CD4-positive, alpha-beta T cell treated with Interferon gamma for 1 hour (primary cell): ENCODE measurements at regions not wholly inside any gene's neighbourhood (a gene's known extent, or its start where the extent isn't known, plus 50 kb on each side); places are given as distances from the start of the nearest gene placed in this dataset.
"Not testable (repeated sequence)": the region's sequence is repeated elsewhere in the genome, so short reads cannot be mapped to it uniquely, and the experiment has no call there.

Experiments
- DNase-seq: peaks from one replicate; pipeline ENCODE4 v3.0.0-alpha.2; 2020

DNA sequence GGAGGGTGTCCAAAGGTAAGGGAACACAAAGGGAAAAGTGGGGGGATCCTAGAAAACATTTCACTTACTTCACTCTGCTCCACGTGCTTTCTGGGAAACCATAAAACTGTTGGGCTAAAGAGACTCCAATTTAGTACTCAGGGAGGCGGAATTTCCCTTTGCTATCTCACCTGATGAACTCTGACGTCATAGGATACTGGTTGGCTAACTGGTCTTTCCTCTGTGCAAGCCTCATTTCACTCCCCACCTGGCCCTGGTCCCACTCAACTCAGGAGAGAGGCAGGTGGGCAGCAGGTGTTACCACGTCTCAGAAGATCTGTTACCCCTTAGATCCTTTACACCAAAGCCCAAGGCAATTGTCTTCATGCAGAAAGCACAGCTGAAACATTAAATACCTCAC, 51.8 kb upstream of the PMAIP1 start:
- no peak for DNase-seq

- not testable (repeated sequence) for DNase-seq
Observed at GRCh38 chr18:59847491-59847846, 52.3 kb upstream of the PMAIP1 start.

DNA sequence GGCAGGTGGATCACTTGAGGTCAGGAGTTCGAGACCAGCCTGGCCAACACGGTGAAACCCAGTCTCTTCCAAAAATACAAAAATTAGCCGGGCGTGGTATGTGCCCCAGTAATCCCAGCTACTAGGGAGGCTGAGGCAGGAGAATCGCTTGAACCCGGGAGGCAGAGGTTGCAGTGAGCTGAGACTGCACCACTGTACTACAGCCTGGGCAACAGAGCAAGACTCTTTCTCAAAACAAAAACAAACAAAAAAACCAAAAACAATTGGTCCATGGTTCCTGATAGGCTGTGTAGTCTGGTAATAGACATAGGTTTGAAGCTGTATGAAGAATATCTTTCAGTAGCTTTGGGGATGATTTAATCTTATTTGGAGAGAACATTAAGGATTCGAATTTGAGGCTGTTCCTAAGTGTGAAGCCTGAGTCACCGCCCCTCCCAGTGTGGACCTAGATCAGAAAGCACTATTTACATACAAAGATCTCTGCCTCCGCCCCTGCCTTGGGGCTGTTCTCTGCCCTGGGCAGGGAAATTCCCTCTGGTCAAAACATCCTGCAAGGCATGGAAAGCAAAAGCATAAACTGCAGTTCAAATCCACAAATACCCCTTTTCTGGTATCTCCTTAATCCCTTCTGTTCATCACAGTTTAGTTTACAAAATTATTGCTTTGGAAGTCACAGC, 52.8 kb upstream of the PMAIP1 start:
- DNase-seq, result peak; percentile 10

DNA sequence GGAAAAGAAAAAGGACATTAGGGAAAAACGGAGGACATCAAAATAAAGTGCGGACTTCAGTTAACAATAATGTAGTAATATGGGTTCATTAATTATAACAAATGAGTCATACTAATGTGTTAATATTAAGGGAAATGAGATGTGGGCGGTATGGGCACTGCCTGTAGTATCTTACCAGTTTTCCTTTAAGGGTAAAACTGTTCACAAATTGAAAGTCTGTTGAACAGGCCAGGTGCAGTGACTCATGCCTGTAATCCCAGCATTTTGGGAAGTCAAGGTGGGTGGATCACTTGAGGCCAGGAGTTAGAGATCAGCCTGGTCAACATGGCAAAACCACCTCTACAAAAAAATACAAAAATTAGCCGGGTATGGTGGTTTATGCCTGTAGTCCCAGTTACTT, 56.8 kb upstream of the PMAIP1 start:
- no peak for DNase-seq

GRCh38 chr18:59839931-59840685, 59.7 kb upstream of the PMAIP1 start:
- no peak for DNase-seq

DNA sequence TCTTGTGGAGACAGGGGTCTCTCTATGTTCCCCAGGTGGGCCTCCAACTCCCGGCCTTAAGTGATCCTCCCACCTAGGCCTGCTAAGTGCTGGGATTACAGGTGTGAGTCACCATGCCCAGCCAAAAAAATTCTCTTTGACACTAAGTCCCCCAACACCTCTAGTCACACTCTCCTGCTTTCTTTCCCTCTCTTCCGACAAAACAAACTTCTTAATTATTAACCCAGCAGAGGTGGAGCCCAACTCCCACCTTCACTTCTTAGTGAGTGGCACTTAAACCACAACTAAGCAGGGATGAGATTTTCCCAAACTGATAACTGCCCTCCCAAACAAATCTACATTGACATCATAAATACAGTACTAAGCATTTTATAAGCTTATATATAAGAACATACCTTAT, 60.5 kb upstream of the PMAIP1 start:
- DNase-seq, result no peak

DNA sequence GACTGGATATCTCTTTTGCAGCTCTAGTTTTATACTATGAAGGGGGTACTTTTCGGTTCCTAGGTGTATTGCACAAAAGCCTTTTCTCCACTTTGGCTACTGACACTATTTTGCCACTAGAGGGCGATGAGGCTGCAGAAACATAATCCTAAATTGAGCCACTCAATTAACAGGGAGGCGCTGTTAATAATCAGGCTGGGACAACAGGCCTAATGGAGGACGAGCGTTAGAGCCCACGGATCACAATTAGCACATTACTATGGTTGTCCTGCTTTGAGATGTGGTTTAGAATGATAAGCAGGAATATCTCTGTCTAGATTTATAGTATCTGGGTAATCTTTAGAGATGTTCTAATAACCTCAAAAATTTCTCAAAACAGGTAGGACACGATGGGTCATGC, 62.2 kb upstream of the PMAIP1 start:
- peak; percentile 47 for DNase-seq

GRCh38 chr18:59835605-59836379, 64.0 kb upstream of the PMAIP1 start:
- DNase-seq, result no peak

GRCh38 chr18:59834267-59834666, 65.5 kb upstream of the PMAIP1 start:
- DNase-seq, result no peak

GRCh38 chr18:59833785-59834184, 66.0 kb upstream of the PMAIP1 start:
- no peak for DNase-seq

GRCh38 chr18:59823596-59824195, 76.1 kb upstream of the PMAIP1 start:
- DNase-seq, result no peak

- no peak for DNase-seq
Observed at GRCh38 chr18:59822612-59823550, 76.9 kb upstream of the PMAIP1 start.

DNA sequence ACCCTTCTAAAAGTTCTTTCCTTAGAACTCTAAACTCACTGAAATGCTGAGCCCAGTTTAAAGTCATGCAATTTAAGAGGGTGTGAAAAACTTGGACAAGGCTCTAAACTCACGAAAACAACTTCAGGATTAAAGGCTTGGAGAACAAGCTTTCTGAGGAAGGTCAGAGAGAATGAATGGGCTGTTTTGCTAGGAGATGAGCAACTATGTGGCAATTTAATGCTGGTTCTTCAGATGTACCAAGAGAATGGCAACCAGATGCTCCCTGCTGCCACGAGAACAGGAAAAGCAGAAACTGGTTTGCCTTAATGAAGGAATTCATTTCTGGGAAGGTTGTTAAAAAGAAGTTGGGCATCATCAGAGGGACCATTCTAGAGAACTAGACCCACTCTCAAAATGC, 77.8 kb upstream of the PMAIP1 start:
- no peak for DNase-seq

GRCh38 chr18:59820663-59821062, 79.1 kb upstream of the PMAIP1 start:
- DNase-seq, result no peak

- no peak for DNase-seq
Observed at GRCh38 chr18:59818769-59819168, 81.0 kb upstream of the PMAIP1 start.

DNA sequence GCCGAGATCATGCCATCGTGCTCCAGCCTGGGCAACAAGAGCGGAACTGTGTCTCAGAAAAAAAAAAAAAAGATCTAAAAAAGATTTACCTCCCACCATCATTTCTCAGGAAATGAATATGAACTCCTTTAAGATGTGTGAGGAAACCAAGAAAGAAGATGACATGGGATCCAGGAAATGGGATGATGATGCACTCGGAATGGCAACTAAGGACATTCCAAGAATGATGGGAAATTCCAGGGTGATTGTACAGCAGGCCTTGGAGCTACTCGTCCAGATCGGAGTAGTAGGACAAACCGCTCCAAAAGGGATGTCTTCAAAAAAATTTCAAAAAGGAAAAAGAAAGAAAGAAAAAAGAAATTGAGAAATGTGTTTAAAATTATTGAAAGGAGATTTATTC, 84.9 kb upstream of the PMAIP1 start:
- DNase-seq, result no peak

DNA sequence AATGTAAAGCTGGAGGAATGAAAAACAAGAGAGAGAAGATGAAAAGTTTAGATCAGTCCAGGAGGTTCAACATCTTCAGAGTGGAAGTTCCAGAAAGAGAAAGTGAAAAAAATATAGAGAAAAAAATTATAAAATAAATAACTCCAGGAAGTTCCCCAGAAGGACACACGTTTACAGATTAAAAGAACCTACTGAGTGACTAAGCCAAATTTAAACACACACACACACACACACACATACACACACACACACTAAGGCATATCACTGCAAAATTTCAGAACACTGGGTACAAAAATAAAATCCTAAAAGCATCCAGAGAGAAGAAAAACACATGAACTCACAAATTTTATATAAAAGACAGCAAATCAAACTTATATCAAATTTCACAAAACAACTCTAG, 85.9 kb upstream of the PMAIP1 start:
- no peak for DNase-seq

GRCh38 chr18:59810735-59811520, 88.9 kb upstream of the PMAIP1 start:
- no peak for DNase-seq

GRCh38 chr18:59810183-59810582, 89.6 kb upstream of the PMAIP1 start:
- no peak for DNase-seq

DNA sequence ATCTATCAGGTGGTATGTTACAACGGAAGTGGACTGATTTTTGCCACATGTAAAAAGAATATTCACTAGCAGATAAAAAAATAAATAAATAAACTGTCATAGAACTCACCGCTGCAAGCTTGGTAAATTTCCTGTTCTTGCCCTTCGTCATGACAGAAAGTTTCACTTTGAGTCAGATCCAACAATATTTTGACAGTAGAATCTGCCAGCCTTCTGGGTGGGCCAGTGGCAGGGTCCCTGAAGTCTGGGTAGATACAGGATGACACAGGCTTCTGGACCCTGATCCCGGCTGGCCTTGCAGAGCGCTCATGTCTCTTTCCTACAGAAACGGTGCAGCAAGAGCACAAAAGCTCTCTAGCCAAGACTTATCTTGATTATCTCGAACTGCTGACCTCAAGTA, 97.8 kb upstream of the PMAIP1 start:
- DNase-seq, result no peak

DNA sequence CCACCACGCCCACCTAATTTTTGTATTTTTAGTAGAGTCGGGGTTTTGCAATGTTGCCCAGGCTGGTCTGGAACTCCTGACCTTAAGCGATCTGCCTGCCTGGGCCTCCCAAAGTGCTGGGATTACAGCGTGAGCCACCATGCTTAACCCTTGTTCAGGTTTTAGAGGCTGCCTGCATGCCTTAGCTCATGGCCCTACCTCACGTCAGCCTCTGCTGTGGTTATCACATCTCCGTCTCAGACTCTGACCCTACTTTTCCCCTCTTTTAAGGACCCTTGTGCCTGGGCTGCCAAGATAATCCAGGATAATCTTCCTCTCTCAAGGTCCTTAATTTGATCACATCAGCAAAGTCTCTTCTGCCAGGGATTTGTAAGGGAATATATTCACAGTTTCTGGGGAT, 98.2 kb upstream of the PMAIP1 start:
- no peak for DNase-seq

DNA sequence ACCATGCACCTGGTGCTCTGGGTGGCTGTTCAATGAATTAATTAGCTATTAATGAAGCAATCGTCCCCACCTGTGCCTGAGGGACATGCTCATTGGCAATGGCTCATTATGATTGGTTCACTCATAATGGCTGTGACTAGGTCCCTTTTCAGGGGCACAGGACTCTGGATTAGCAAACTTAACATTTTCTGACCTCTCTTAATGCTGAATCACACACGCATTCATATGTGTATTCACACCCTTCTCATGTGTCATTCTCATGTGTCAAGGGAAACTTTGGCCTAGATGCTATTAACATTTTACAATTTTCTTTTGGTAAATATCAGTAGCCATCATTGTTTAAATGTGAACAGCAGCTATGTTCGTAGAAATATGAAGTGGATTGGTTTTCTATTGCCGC, 98.9 kb upstream of the PMAIP1 start:
- DNase-seq, result no peak
